ENCODE measurements at regions not wholly inside any gene's neighbourhood (a gene's known extent, or its start where the extent isn't known, plus 50 kb on each side); places are given as distances from the start of the nearest gene placed in this dataset.
"Not testable (repeated sequence)": the region's sequence is repeated elsewhere in the genome, so short reads cannot be mapped to it uniquely, and the experiment has no call there.

DNA sequence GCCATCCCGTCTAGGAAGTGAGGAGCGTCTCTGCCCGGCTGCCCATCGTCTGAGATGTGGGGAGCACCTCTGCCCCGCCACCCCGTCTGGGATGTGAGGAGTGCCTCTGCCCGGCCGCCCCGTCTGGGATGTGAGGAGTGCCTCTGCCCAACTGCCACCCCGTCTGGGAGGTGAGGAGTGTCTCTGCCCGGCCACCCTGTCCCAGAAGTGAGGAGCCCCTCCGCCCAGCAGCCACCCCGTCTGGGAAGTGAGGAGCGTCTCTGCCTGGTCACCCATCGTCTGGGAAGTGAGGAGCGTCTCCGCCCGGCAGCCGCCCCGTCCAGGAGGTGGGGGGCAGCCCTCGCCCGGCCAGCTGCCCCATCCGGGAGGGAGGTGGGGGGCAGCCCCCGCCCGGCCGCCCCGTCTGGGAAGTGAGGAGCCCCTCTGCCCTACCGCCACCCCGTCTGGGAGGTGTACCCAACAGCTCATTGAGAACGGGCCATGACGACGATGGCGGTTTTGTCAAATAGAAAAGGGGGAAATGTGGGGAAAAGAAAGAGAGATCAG is 474.9 kb downstream of the IRS2 start:
- TF ChIP-seq ZNF217 (IDR thresholded peaks at IDR 0.05); CREB1 (IDR thresholded peaks at IDR 0.05; ENCODE audit: low read depth); SREBF2 (IDR thresholded peaks at IDR 0.05; ENCODE audit: low read length); SMAD1 (IDR thresholded peaks at IDR 0.05; ENCODE audit: low read depth, partially characterized antibody); EP300 (IDR thresholded peaks at IDR 0.05; ENCODE audit: borderline replicate concordance in 1 of 2, control insufficient read depth in 1 of 2, low read depth in 2 of 2, low read length in 2 of 2); FOXM1 (IDR thresholded peaks at IDR 0.05; ENCODE audit: low read depth, low read length); JUNB (IDR thresholded peaks at IDR 0.05); SMC3 (IDR thresholded peaks at IDR 0.05; ENCODE audit: borderline replicate concordance, low read length); RAD21 (IDR thresholded peaks at IDR 0.05; ENCODE audit: insufficient read depth, low read depth, low read length); ZNF24 (IDR thresholded peaks at IDR 0.05): not testable (repeated sequence)
- TF ChIP-seq, protein P1, sequence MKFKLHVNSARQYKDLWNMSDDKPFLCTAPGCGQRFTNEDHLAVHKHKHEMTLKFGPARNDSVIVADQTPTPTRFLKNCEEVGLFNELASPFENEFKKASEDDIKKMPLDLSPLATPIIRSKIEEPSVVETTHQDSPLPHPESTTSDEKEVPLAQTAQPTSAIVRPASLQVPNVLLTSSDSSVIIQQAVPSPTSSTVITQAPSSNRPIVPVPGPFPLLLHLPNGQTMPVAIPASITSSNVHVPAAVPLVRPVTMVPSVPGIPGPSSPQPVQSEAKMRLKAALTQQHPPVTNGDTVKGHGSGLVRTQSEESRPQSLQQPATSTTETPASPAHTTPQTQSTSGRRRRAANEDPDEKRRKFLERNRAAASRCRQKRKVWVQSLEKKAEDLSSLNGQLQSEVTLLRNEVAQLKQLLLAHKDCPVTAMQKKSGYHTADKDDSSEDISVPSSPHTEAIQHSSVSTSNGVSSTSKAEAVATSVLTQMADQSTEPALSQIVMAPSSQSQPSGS (IDR thresholded peaks at IDR 0.05; ENCODE audit: low read length) = not testable (repeated sequence)
- TF ChIP-seq, protein P2, sequence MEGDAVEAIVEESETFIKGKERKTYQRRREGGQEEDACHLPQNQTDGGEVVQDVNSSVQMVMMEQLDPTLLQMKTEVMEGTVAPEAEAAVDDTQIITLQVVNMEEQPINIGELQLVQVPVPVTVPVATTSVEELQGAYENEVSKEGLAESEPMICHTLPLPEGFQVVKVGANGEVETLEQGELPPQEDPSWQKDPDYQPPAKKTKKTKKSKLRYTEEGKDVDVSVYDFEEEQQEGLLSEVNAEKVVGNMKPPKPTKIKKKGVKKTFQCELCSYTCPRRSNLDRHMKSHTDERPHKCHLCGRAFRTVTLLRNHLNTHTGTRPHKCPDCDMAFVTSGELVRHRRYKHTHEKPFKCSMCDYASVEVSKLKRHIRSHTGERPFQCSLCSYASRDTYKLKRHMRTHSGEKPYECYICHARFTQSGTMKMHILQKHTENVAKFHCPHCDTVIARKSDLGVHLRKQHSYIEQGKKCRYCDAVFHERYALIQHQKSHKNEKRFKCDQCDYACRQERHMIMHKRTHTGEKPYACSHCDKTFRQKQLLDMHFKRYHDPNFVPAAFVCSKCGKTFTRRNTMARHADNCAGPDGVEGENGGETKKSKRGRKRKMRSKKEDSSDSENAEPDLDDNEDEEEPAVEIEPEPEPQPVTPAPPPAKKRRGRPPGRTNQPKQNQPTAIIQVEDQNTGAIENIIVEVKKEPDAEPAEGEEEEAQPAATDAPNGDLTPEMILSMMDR (IDR thresholded peaks at IDR 0.05 in 2 of 3, conservative IDR thresholded peaks at IDR 0.05 in 1 of 3; ENCODE audit: control insufficient read depth in 2 of 3, extremely low read depth in 1 of 3, insufficient read depth in 1 of 3, low read depth in 3 of 3, low read length in 3 of 3) = not testable (repeated sequence)

All from GM12878 (cell line).